Cardiac muscle cell (in vitro differentiated cells and primary cell): ENCODE measurements at regions not wholly inside any gene's neighbourhood (a gene's known extent, or its start where the extent isn't known, plus 50 kb on each side); places are given as distances from the start of the nearest gene placed in this dataset.

ENCODE experiments used
- DNase-seq, 2 donors: peaks; one replicate each; pipeline versions ENCODE4 v3.0.0 to v3.0.0-alpha.2; 2010 to 2017; ENCODE audit warnings: low read depth in 1 of 2, low spot score in 1 of 2
- H3K27ac ChIP-seq: fragments of 200-600 bp; sonication (generic); 2 replicates; pipeline ENCODE4 v1.5.1; 2016
- H3K27me3 ChIP-seq: fragments of 200-600 bp; sonication (generic); 2 replicates; pipeline ENCODE4 v1.6.0; 2016; ENCODE audit warnings: control low read depth
- H3K36me3 ChIP-seq: fragments of 200-600 bp; sonication (generic); 2 replicates; pipeline ENCODE4 v1.5.1; 2016; ENCODE audit warnings: control low read depth
- H3K4me1 ChIP-seq: fragments of 200-600 bp; sonication (generic); 2 replicates; pipeline ENCODE4 v1.8.1; 2017; ENCODE audit warnings: low read depth, mild to moderate bottlenecking, mixed run types
- H3K4me3 ChIP-seq: fragments of 200-600 bp; sonication (generic); 2 replicates; pipeline ENCODE4 v1.5.1; 2016; ENCODE audit warnings: mild to moderate bottlenecking
- H3K9me3 ChIP-seq: fragments of 200-600 bp; sonication (generic); 2 replicates; pipeline ENCODE4 v1.5.1; 2017; ENCODE audit warnings: low read depth, mild to moderate bottlenecking, control low read depth
- CTCF ChIP-seq: IDR thresholded peaks from 2 replicates; pipeline ENCODE4 v1.5.1; 2012; ENCODE audit warnings: low read depth, mild to moderate bottlenecking, low read length

GRCh38 chrX:42627891-42628290 is 150.1 kb downstream of the PPP1R2C start:
- no peak overlapping the region for H3K27ac ChIP-seq
- TF ChIP-seq CTCF, result no peak
- no peaks in the 10 kb centered on the region for H3K9me3 ChIP-seq
- no peak for DNase-seq
- H3K36me3 ChIP-seq, result no peaks in the 10 kb centered on the region
- no peak overlapping the region for H3K4me3 ChIP-seq
- no peaks in the 10 kb centered on the region for H3K4me1 ChIP-seq
- H3K27me3 ChIP-seq, result no peaks in the 10 kb centered on the region

GRCh38 chrX:42624524-42624923 is 153.4 kb downstream of the PPP1R2C start:
- Histone ChIP-seq H3K27ac (no peak overlapping the region), H3K36me3 (no peaks in the 10 kb centered on the region), H3K4me1 (no peaks in the 10 kb centered on the region), H3K27me3 (no peaks in the 10 kb centered on the region), H3K9me3 (no peaks in the 10 kb centered on the region), H3K4me3 (no peak overlapping the region)
- no peak for DNase-seq
- no peak for TF ChIP-seq CTCF

- TF ChIP-seq CTCF, result no peak
Observed at GRCh38 chrX:42619068-42619467, 158.9 kb downstream of the PPP1R2C start.

GRCh38 chrX:42616981-42617380 is 161.0 kb downstream of the PPP1R2C start:
- Histone ChIP-seq H3K4me3 (no peak overlapping the region), H3K27ac (no peak overlapping the region), H3K27me3 (no peaks in the 10 kb centered on the region), H3K9me3 (no peaks in the 10 kb centered on the region), H3K36me3 (no peaks in the 10 kb centered on the region), H3K4me1 (no peaks in the 10 kb centered on the region)
- no peak for DNase-seq
- no peak for TF ChIP-seq CTCF

More at GRCh38 chrX:42619068-42619467, 158.9 kb downstream of the PPP1R2C start:
- Histone ChIP-seq H3K27ac (no peak overlapping the region), H3K4me3 (no peak overlapping the region), H3K27me3 (no peaks in the 10 kb centered on the region), H3K36me3 (no peaks in the 10 kb centered on the region), H3K9me3 (no peaks in the 10 kb centered on the region), H3K4me1 (no peaks in the 10 kb centered on the region)
- no peak for DNase-seq

GRCh38 chrX:42615161-42615563 is 162.8 kb downstream of the PPP1R2C start:
- peak in 1 of 2 donors; percentile 0 for DNase-seq
- TF ChIP-seq CTCF, result no peak
- Histone ChIP-seq H3K9me3 (no peaks in the 10 kb centered on the region), H3K4me3 (no peak overlapping the region), H3K27me3 (no peaks in the 10 kb centered on the region), H3K4me1 (no peaks in the 10 kb centered on the region), H3K36me3 (no peaks in the 10 kb centered on the region), H3K27ac (no peak overlapping the region)

- Histone ChIP-seq H3K27ac (no peak overlapping the region), H3K36me3 (no peaks in the 10 kb centered on the region), H3K4me3 (no peak overlapping the region), H3K9me3 (no peaks in the 10 kb centered on the region), H3K27me3 (no peaks in the 10 kb centered on the region), H3K4me1 (no peaks in the 10 kb centered on the region)
- TF ChIP-seq CTCF, result no peak
- no peak for DNase-seq
Observed at GRCh38 chrX:42606591-42606990, 171.4 kb downstream of the PPP1R2C start.
